ENCODE measurements at regions not wholly inside any gene's neighbourhood (a gene's known extent, or its start where the extent isn't known, plus 50 kb on each side); places are given as distances from the start of the nearest gene placed in this dataset.
"Not testable (repeated sequence)": the region's sequence is repeated elsewhere in the genome, so short reads cannot be mapped to it uniquely, and the experiment has no call there.

DNA sequence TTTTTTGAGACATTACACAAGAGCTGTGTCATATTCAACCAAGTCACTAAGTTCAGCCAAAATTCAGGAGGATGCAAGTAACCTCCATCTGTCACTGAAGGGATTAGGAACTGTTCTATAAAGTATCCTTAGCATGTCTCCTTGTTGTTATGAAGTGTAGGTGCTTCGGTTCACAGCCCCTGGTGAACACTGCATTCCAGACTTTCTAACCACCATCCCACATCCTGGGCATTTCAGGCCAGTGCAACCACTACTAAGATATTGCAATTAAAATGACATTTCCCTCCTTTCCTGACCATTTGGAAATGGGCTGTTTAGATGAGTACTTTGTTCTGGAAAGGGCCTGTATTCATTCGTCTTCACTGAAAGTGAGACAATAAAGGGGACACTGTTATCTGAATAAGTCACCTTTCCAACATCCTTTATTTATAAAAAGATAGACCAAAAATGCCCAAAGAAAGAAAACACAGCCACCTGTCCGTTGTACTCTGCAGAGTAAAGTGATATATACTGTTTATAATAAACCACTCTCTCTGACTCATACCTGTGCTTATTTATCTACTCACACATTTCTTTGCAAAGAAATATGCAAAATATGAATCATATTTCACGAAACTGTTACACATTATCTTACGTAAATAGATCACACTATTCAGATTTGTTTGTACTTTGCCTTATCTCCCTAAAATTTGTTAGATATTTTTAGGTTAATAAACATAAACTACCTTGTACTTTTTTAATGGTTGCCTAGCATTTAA, 861.9 kb downstream of the CDH18 start:
- Mint-ChIP-seq H3K4me3 (no peak overlapping the region), H3K36me3 (no peaks in the 10 kb centered on the region), H3K4me1 (no peaks in the 10 kb centered on the region), H3K27me3 (no peaks in the 10 kb centered on the region), H3K27ac (no peak overlapping the region), H3K9me3 (no peaks in the 10 kb centered on the region)
- DNase-seq, result no peak
- no peak for ATAC-seq (replicated peaks)

DNA sequence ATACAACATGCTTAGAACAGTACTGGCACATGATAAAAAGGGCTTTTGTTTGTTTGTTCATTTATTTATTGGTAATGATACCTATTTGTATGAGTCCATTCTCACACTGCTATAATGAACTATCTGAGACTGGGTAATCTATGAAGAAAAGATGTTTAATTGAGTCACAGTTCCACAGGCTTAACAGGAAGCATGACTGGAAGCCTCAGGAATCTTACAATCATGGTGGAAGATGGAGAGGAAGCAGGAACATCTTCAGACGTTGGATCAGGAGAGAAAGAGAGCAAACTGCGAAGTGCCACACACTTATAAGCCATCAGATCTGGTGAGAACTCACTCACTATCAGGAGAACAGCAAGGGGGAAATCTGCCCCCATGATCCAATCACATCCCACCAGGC, 847.7 kb downstream of the CDH18 start:
- Mint-ChIP-seq H3K4me1 (no peaks in the 10 kb centered on the region), H3K27ac (no peak overlapping the region), H3K36me3 (no peaks in the 10 kb centered on the region), H3K27me3 (no peaks in the 10 kb centered on the region), H3K4me3 (no peak overlapping the region), H3K9me3 (peaks cover 5 to 7% of the 10 kb centered on the region in 2 donors)
- ATAC-seq (replicated peaks) (no peak), DNase-seq (no peak)

DNA sequence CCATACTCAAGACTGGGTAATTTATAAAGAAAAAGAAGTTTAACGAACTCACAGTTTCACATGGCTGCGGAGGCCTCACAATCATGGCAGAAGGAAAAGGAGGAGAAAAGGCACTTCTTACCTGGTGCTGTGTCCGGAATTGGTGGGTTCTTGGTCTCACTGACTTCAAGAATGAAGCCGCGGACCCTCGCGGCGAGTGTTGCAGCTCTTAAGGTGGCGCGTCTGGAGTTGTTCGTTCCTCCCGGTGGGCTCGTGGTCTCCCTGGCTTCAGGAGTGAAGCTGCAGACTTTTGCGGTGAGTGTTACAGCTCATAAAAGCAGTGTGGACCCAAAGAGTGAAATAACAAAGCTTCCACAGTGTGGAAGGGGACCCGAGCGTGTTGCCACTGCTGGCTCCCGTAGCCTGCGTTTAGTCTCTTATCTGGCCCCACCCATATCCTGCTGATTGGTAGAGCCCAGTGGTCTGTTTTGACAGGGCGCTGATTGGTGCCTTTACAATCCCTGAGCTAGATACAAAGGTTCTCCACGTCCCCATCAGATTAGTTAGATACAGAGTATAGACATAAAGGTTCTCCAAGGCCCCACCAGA, 846.0 kb downstream of the CDH18 start:
- H3K4me1 Mint-ChIP-seq; H3K4me3 Mint-ChIP-seq; DNase-seq; ATAC-seq (replicated peaks); H3K9me3 Mint-ChIP-seq; H3K27ac Mint-ChIP-seq; H3K36me3 Mint-ChIP-seq; H3K27me3 Mint-ChIP-seq: not testable (repeated sequence)

DNA sequence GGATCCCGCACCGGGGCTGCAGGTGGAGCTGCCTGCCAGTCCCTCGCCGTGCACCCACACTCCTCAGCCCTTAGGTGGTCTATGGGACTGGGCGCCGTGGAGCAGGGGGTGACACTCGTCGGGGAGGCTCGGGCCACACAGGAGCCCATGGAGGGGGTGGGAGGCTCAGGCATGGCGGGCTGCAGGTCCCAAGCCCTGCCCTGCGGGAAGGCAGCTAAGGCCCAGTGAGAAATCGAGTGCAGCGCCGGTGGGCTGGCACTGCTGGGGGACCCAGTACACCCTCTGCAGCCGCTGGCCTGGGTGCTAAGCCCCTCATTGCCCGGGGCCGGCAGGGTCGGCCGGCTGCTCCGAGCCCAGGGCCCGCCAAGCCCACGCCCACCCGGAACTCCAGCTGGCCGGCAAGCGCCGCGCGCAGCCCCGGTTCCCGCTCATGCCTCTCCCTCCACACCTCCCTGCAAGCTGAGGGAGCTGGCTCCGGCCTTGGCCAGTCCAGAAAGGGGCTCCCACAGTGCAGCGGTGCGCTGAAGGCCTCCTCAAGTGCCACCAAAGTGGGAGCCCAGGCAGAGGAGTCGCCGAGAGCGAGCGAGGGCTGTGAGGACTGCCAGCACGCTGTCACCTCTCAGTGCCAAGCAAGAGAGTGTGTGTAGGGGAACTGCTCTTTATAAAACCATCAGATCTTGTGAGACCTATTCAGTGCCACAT, 845.1 kb downstream of the CDH18 start:
- H3K27me3 Mint-ChIP-seq; DNase-seq; H3K36me3 Mint-ChIP-seq; H3K4me3 Mint-ChIP-seq; H3K9me3 Mint-ChIP-seq; H3K4me1 Mint-ChIP-seq; H3K27ac Mint-ChIP-seq; ATAC-seq (replicated peaks): not testable (repeated sequence)

DNA sequence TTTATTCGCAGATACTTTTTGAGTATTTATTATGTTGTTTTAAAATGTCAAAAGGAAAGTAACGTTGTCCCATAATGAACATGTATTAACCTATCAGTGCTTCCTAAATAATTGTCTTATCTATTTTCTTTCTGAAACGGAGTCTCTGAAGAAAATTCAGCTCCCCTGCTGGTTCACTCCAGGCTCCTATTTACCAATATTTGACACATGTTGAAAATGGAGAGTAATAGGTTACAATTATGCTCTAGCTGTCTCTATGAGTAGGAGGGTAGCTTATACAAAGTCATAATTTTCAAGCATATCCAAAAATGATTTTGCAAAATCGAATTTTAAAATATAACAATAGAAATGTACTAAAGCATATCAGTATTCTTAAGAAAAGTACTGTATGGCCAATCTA, 844.1 kb downstream of the CDH18 start:
- no peak overlapping the region for H3K27ac Mint-ChIP-seq
- DNase-seq (no peak), ATAC-seq (replicated peaks) (no peak)
- no peaks in the 10 kb centered on the region for H3K27me3 Mint-ChIP-seq
- H3K9me3 Mint-ChIP-seq, result peaks cover 7% of the 10 kb centered on the region in 2 donors
- H3K4me1 Mint-ChIP-seq, result no peaks in the 10 kb centered on the region
- H3K4me3 Mint-ChIP-seq, result no peak overlapping the region
- H3K36me3 Mint-ChIP-seq, result no peaks in the 10 kb centered on the region

DNA sequence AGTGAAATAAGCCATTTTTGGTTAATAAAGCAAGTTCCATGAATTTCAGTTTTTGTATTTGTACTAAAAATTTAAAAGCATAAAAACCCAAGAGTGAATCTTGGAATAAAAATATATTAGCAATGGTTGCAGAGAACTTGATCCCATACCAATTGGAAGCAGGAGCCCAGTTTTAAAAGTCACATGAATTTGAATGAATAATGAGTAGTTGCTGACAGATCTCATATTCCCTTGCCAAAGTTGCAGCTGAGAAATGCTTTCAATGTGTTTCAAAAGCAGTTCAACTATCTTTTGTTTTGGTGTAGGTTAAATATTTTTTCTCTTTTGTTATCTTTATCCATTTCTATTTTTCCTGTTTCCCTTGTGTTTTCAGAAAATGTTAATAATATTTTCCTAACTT, 818.6 kb downstream of the CDH18 start:
- no peaks in the 10 kb centered on the region for H3K9me3 Mint-ChIP-seq
- H3K4me1 Mint-ChIP-seq, result no peaks in the 10 kb centered on the region
- no peak for ATAC-seq (replicated peaks)
- no peak overlapping the region for H3K4me3 Mint-ChIP-seq
- H3K36me3 Mint-ChIP-seq, result no peaks in the 10 kb centered on the region
- H3K27me3 Mint-ChIP-seq, result no peaks in the 10 kb centered on the region
- no peak overlapping the region for H3K27ac Mint-ChIP-seq
- DNase-seq, result no peak

DNA sequence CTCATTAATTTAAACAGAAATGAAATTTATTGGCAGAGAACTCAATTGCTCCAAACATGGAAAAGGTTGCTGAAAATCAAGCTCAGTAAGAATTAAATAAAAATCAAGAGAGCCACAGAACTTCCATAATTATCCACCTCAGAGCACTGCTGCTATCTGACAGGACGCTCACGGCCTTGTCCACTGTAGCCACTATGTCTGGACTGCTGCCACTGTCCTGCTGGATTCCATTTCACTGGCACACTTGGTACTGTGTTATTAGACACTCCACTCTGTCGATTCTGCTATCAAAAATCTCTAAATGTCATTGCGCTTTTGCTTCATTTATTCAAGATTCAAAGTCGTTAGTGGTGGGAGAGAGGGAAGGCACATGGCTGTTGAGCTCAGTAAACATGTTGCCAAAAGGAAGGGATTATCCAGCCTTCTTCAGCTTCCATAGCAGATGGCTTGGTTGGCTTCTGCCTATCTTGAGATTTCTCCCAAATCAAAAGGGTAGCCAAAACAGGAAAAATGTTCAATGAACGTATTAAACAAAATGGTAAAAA, 815.0 kb downstream of the CDH18 start:
- ATAC-seq (replicated peaks) (no peak), DNase-seq (no peak)
- H3K9me3 Mint-ChIP-seq, result no peaks in the 10 kb centered on the region
- no peak overlapping the region for H3K27ac Mint-ChIP-seq
- no peaks in the 10 kb centered on the region for H3K36me3 Mint-ChIP-seq
- no peaks in the 10 kb centered on the region for H3K27me3 Mint-ChIP-seq
- H3K4me3 Mint-ChIP-seq, result no peak overlapping the region
- H3K4me1 Mint-ChIP-seq, result no peaks in the 10 kb centered on the region

DNA sequence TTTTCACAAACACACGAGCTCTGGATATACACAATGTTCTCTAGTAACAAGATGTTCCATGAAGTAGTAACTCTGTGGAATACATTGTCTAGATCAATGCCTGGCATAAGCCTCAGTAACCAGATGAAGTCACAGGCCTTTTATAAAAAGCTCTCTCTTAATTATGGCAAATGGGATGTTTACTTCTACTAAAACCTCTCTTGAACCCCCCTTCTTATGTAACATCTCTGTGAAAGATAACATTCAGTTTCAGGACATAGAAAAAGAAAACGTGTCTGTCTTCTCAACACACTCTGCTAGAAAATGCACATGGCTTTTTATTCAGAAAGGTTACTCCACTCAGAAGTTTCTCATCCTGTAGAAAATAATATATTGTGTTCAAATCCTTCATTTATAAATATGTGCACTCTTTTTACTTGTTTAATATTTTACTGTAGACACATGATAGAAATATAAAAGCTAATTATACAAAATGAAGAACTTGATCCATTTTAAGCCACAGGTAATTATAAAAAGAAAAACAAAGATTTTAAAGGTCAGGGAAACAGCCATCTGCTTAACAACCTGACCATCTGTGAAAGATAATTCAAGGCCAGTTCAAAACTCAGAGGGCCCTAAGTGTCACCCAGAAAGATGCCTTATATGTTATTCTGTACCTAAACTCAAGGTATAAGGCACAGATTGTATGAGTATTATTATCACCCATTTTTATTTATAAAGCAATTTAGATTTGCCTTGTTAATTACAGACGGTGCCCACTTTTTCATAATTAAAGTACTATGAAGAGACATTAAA, 812.0 kb downstream of the CDH18 start:
- no peaks in the 10 kb centered on the region for H3K9me3 Mint-ChIP-seq
- H3K27ac Mint-ChIP-seq, result no peak overlapping the region
- H3K4me3 Mint-ChIP-seq, result no peak overlapping the region
- H3K4me1 Mint-ChIP-seq, result no peaks in the 10 kb centered on the region
- DNase-seq (no peak), ATAC-seq (replicated peaks) (no peak)
- no peaks in the 10 kb centered on the region for H3K36me3 Mint-ChIP-seq
- H3K27me3 Mint-ChIP-seq, result no peaks in the 10 kb centered on the region

DNA sequence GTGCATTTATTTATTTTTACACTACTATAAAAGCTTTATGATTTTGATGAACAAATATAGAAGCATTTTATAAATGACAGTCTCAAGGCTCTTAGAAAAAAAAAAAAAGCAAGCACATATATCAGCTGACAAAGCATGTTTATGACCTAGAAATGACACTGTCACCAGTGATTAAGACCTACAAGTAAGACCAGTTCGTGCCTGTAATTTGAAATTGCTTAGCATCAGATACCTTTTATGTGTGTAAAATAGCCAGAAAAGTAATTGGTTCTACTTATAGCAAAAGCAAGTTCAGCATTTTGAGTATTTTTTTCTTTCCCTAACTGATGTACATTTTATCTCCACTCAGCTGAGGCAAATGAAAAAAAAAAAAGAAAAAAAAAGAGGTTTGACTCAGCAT, 808.4 kb downstream of the CDH18 start:
- ATAC-seq (replicated peaks), result no peak
- H3K36me3 Mint-ChIP-seq, result no peaks in the 10 kb centered on the region
- no peaks in the 10 kb centered on the region for H3K27me3 Mint-ChIP-seq

DNA sequence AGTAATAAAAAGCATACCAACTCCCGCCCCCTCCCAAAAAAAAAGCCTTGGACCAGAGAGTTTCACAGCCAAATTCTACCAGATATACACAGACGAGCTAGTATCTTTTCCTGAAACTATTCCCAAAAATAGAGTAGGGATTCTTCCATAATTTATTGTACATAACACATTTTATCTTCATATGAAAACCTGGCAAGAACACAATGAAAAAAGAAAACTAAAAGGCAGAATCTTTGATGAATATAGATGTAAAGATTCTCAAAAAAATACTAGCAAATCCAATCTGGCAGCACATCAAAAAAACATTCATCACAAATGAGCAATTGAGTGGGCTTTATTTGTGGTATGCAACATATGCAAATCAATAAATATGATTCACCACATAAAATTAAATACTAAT, 798.8 kb downstream of the CDH18 start:
- no peak for DNase-seq
- Mint-ChIP-seq H3K4me3 (no peak overlapping the region), H3K36me3 (no peaks in the 10 kb centered on the region), H3K9me3 (peaks cover 0 to 4% of the 10 kb centered on the region in 2 donors), H3K27ac (no peak overlapping the region), H3K4me1 (no peaks in the 10 kb centered on the region), H3K27me3 (no peaks in the 10 kb centered on the region)
- no peak for ATAC-seq (replicated peaks)

More for the DNA sequence above, 808.4 kb downstream of the CDH18 start:
- Mint-ChIP-seq H3K27ac (no peak overlapping the region), H3K4me1 (no peaks in the 10 kb centered on the region), H3K4me3 (no peak overlapping the region), H3K9me3 (no peaks in the 10 kb centered on the region)
- no peak for DNase-seq

DNA sequence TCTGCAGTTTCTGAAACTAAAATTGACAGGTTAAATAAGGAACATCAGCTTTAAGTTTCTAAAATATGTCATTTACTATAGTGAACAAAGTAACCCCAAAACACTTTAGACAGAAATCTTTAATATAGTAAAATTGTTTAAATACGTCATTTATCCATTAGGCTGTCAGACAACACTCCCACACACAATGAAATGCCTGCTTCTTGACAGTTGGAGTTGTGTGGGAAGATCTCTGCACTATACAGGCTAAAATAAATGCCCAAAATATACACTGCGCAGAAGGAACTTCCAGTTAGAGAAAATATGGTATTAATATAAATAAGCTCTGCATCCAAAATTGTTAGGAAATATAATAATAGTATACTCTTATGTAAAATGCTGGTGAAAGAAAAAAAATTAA, 794.4 kb downstream of the CDH18 start:
- no peaks in the 10 kb centered on the region for H3K9me3 Mint-ChIP-seq
- H3K36me3 Mint-ChIP-seq, result no peaks in the 10 kb centered on the region
- no peak overlapping the region for H3K4me3 Mint-ChIP-seq
- no peaks in the 10 kb centered on the region for H3K4me1 Mint-ChIP-seq
- H3K27me3 Mint-ChIP-seq, result no peaks in the 10 kb centered on the region
- DNase-seq (no peak), ATAC-seq (replicated peaks) (no peak)
- no peak overlapping the region for H3K27ac Mint-ChIP-seq

DNA sequence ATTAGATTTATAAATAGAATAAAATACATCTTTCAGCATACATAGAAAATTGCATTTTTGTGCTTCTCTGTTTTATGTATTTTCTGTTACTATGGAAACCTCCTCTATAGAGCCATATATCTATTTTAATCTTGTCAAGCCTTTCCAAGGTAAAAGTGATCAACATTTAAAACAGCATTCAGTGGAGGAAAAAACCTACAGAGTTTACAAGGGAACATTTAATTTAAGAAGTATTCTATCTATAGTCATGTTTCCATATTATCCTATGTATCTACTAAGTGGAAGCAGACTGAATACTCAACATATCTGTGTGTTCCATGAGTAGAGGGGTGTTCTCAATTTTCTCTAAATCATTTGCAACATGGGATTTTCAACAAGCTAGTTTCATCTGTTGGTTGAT, 791.4 kb downstream of the CDH18 start:
- H3K4me3 Mint-ChIP-seq, result no peak overlapping the region
- no peaks in the 10 kb centered on the region for H3K4me1 Mint-ChIP-seq
- H3K9me3 Mint-ChIP-seq, result no peaks in the 10 kb centered on the region
- ATAC-seq (replicated peaks) (no peak), DNase-seq (no peak)
- H3K36me3 Mint-ChIP-seq, result no peaks in the 10 kb centered on the region
- H3K27ac Mint-ChIP-seq, result no peak overlapping the region
- H3K27me3 Mint-ChIP-seq, result no peaks in the 10 kb centered on the region

DNA sequence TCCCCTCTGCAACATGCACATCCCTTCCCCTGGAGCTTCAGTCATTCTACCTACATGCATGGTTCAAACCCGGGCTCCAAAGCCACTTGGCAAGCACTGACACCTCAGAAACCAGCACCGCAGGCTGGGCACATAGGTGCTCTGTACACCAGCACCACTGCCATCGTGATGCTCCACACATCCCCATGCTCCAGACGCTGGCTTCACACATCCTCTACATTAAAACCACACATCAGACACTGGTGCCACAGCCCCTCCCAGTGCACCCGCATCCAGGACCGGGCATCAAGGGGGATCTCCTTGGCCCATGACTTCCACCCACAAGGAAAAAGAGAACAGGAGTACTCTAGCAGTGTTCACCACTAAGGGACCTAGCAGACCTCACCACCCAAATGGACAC, 787.7 kb downstream of the CDH18 start:
- no peaks in the 10 kb centered on the region for H3K4me1 Mint-ChIP-seq
- DNase-seq, result no peak
- H3K9me3 Mint-ChIP-seq, result peaks cover 0 to 3% of the 10 kb centered on the region in 2 donors
- no peaks in the 10 kb centered on the region for H3K36me3 Mint-ChIP-seq
- H3K4me3 Mint-ChIP-seq, result no peak overlapping the region
- H3K27ac Mint-ChIP-seq, result no peak overlapping the region
- no peaks in the 10 kb centered on the region for H3K27me3 Mint-ChIP-seq
- peak in 1 of 2 donors; percentile 29 for ATAC-seq (replicated peaks)

DNA sequence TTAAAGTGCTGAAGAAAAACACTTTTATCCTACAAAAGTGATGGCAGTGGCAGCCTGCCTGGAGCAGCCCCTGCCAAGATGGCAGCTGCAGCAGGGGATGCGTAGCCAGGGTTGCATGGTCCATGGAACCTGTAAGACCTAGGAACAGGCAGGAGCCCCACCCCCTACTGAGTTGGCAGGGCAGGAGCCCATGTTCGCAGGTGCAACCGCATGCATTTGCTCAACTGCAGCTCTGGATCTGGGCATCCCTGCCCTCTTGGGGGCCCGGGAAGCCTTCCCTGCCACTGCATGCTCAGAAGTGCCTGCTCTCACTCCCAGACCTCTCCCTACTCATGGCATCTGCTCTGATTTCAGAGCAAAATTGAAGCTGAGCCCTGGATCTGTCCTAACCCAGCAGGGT, 779.6 kb downstream of the CDH18 start:
- H3K4me3 Mint-ChIP-seq, result no peak overlapping the region
- no peak overlapping the region for H3K27ac Mint-ChIP-seq
- DNase-seq (no peak), ATAC-seq (replicated peaks) (no peak)
- H3K27me3 Mint-ChIP-seq, result no peaks in the 10 kb centered on the region
- H3K4me1 Mint-ChIP-seq, result no peaks in the 10 kb centered on the region
- no peaks in the 10 kb centered on the region for H3K36me3 Mint-ChIP-seq
- peaks cover 9 to 10% of the 10 kb centered on the region in 2 donors for H3K9me3 Mint-ChIP-seq
